ENCODE measurements at regions not wholly inside any gene's neighbourhood (a gene's known extent, or its start where the extent isn't known, plus 50 kb on each side); places are given as distances from the start of the nearest gene placed in this dataset.
"Not testable (repeated sequence)": the region's sequence is repeated elsewhere in the genome, so short reads cannot be mapped to it uniquely, and the experiment has no call there.

DNA sequence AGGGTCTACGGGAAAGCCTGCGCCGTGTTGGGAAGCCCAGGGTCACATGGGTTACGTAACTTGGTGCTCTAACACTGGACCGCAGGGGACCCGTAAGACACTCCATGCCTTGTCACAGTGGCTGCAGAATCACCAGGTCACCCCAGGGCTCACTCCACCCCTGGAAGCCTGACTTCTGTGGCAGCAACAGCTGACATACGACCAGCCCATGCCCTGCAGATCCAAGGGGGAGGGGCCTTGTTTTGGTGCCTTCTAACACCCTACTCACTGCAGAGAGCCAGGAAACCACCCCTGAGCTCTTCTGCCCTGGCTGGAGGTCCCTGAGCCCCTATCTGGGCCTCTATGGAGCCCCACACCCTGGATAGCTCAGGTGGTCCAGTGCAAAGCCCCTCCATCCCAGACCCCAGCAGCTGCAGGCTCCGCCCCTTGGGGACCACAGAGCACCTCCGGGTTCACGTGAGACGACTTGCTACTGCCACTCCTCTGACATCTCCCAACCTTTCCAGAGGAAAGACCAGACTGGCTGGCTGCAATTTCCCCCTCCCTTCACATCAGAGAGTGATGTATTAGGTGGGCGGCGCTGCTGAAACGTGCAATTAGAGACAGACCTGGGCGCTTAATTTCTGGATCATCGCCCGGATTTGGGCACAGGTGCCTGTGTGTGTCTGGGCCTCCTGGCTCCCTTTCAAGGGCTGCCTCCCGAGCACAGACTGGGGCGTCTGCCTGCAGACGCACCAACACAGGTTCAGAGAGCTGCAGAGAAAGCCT is 296.6 kb upstream of the SFSWAP start:
- TF ChIP-seq, protein P1, sequence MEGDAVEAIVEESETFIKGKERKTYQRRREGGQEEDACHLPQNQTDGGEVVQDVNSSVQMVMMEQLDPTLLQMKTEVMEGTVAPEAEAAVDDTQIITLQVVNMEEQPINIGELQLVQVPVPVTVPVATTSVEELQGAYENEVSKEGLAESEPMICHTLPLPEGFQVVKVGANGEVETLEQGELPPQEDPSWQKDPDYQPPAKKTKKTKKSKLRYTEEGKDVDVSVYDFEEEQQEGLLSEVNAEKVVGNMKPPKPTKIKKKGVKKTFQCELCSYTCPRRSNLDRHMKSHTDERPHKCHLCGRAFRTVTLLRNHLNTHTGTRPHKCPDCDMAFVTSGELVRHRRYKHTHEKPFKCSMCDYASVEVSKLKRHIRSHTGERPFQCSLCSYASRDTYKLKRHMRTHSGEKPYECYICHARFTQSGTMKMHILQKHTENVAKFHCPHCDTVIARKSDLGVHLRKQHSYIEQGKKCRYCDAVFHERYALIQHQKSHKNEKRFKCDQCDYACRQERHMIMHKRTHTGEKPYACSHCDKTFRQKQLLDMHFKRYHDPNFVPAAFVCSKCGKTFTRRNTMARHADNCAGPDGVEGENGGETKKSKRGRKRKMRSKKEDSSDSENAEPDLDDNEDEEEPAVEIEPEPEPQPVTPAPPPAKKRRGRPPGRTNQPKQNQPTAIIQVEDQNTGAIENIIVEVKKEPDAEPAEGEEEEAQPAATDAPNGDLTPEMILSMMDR (IDR thresholded peaks at IDR 0.05): not testable (repeated sequence)
- TF ChIP-seq POLR2A (IDR thresholded peaks at IDR 0.05): not testable (repeated sequence)
